ENCODE measurements at regions not wholly inside any gene's neighbourhood (a gene's known extent, or its start where the extent isn't known, plus 50 kb on each side); places are given as distances from the start of the nearest gene placed in this dataset.

GRCh38 chr21:24150753-24151152 lies 1456.5 kb downstream of the MRPL39 start:
- no peak for TF ChIP-seq CTCF (IDR thresholded peaks at IDR 0.05; ENCODE audit: insufficient read depth, low read depth, low read length)
- no peak for TF ChIP-seq EZH2 (IDR thresholded peaks at IDR 0.05; ENCODE audit: insufficient read depth, low read length)

Measured in astrocyte (in vitro differentiated cells and primary cell).